ENCODE measurements at regions not wholly inside any gene's neighbourhood (a gene's known extent, or its start where the extent isn't known, plus 50 kb on each side); places are given as distances from the start of the nearest gene placed in this dataset.

DNA sequence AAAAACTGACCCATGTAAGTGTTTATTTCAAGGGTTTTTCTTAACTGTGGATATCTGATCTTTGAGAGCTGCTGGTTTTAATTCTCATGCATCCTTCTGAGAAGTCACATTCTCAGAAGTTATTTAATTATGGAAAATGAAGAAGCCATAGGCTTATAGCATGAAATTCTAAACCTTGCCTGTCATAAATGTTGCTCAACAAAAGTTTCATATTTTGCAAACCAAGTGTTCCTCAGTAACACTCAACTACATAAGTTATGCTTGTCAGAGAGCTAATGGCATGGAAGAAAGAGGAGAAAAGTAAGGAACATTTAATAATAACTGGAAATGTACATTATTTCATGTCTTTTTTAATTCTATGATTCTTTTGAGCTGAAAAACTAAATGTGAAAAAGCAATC lies 78.6 kb upstream of the MPP7 start:
- Histone ChIP-seq H3K9me3 (no peaks in the 10 kb centered on the region), H3K27me3 (no peaks in the 10 kb centered on the region), H3K4me1 (peaks cover 0 to 10% (median 6%) of the 10 kb centered on the region in 4 donors), H3K36me3 (no peaks in the 10 kb centered on the region), H3K27ac (replicated peaks in 1 of 4) (peak overlapping the region in 1 of 4 donors; percentile 31), H3K4me3 (no peak overlapping the region)
- DNase-seq (ENCODE audit: extremely low spot score) = no peak
- intact Hi-C loops (cut with DNase I) = no loop called here
- TF ChIP-seq, protein P1, sequence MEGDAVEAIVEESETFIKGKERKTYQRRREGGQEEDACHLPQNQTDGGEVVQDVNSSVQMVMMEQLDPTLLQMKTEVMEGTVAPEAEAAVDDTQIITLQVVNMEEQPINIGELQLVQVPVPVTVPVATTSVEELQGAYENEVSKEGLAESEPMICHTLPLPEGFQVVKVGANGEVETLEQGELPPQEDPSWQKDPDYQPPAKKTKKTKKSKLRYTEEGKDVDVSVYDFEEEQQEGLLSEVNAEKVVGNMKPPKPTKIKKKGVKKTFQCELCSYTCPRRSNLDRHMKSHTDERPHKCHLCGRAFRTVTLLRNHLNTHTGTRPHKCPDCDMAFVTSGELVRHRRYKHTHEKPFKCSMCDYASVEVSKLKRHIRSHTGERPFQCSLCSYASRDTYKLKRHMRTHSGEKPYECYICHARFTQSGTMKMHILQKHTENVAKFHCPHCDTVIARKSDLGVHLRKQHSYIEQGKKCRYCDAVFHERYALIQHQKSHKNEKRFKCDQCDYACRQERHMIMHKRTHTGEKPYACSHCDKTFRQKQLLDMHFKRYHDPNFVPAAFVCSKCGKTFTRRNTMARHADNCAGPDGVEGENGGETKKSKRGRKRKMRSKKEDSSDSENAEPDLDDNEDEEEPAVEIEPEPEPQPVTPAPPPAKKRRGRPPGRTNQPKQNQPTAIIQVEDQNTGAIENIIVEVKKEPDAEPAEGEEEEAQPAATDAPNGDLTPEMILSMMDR (IDR thresholded peaks at IDR 0.05) = no peak
- TF ChIP-seq POLR2AphosphoS5 (IDR thresholded peaks at IDR 0.05) (no peak), EP300 (IDR thresholded peaks at IDR 0.05) (no peak), POLR2A (IDR thresholded peaks at IDR 0.05; ENCODE audit: low read depth) (no peak)

DNA sequence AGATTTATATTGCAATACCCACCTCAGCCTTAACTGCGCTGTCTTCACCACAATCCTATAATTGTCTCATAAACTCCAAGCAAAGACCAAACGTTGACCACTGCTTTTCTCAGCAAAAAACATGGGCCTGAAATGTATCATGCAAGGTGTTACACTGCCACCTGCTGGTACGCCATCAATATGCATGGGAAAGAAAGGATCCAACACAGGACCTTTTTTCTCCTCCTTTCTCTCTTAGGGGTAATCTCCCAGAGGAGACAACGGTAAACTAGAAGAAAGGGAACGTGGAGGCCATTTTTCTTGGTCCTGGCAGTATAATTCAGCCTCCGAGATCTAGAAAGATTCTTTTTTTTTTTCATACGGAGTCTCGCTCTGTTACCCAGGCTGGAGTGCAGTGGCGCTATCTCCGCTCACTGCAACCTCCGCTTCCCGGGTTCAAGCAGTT lies 79.1 kb upstream of the MPP7 start:
- H3K27ac ChIP-seq (replicated peaks in 1 of 4) = peak overlapping the region in 1 of 4 donors; percentile 31
- H3K9me3 ChIP-seq = no peaks in the 10 kb centered on the region
- intact Hi-C loops (cut with DNase I) = loop anchor here (2.0 kb wide), 2 partner anchors 79 to 131 kb away; partner anchors contain the start of gene MPP7
- peak; percentile 96 for DNase-seq (ENCODE audit: extremely low spot score)
- 39% methylated on average over 12 of the region's 12 CpGs for WGBS
- TF ChIP-seq POLR2A (IDR thresholded peaks at IDR 0.05; ENCODE audit: low read depth) (no peak), POLR2AphosphoS5 (IDR thresholded peaks at IDR 0.05) (peak; percentile 56 to 59)
- TF ChIP-seq, protein P1 (IDR thresholded peaks at IDR 0.05) = peak; percentile 93 to 98 (median 97)
- no peak overlapping the region for H3K4me3 ChIP-seq
- no peaks in the 10 kb centered on the region for H3K36me3 ChIP-seq
- no peaks in the 10 kb centered on the region for H3K27me3 ChIP-seq
- peaks cover 0 to 10% (median 6%) of the 10 kb centered on the region in 4 donors for H3K4me1 ChIP-seq

DNA sequence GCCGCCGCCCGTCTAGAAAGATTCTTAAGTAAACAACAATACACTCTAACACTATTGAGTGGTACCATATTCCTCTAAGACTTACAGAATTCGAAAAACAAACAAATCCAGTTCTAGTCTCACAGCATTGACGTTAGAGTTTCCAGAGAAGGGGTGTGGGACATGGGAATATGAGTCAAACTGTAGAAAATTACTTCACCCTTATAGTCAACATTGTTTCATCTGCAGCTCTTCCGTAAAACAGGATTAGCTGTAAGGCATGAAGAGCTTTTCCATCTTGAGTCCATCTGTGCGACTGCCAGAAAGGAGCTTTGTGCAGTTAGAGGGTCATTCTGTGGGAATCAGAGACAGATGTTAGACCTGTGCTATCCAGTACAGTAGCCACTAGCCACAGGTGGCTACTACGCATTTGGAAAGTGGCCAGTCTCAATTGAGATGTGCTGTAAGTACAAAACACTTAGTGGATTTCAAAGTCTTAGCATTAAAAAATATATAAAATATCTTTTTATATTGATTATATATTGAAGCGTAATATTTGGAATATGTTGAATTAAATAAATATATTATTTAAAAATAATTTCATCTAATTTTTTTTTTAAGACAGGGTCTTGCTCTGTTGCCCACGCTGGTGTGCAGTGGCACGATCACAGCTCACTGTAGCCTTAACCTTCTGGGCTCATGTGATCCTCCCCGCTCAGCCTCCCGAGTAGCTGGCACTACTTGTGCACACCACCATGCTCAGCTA lies 79.8 kb upstream of the MPP7 start:
- Histone ChIP-seq H3K4me3 (no peak overlapping the region), H3K9me3 (no peaks in the 10 kb centered on the region), H3K27ac (replicated peaks in 1 of 4) (no peak overlapping the region), H3K4me1 (peaks cover 0 to 10% (median 6%) of the 10 kb centered on the region in 4 donors), H3K27me3 (no peaks in the 10 kb centered on the region), H3K36me3 (no peaks in the 10 kb centered on the region)
- no peak for DNase-seq (ENCODE audit: extremely low spot score)
- TF ChIP-seq, protein P1 (IDR thresholded peaks at IDR 0.05) = no peak
- TF ChIP-seq POLR2AphosphoS5 (IDR thresholded peaks at IDR 0.05) (no peak), POLR2A (IDR thresholded peaks at IDR 0.05; ENCODE audit: low read depth) (no peak), EP300 (IDR thresholded peaks at IDR 0.05) (no peak)
- whole genome bisulfite sequencing = 65% methylated on average over 13 of the region's 13 CpGs
- intact Hi-C loops (cut with DNase I) = loop anchor here (2.0 kb wide), 2 partner anchors 80 to 132 kb away; partner anchors contain the start of gene MPP7

DNA sequence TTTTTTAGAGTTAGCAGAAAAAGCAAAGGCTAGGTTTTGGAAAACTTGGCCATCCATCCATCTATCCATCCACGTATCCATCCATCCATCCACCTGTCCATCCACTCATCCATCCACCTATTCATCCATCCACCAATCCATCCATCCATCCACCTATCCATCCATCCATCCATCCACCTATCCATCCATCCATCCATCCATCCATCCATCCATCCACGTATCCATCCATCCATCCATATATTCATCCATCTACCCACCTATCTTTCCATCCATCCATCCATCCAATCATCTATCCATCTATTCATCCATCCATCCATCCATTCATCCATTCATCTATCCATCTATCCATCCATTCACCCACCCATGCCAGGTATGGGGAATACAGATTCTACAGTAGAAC lies 81.7 kb upstream of the MPP7 start:
- 96% methylated on average over 2 of the region's 2 CpGs for WGBS
- intact Hi-C loops (cut with DNase I) = no loop called here

More for the DNA sequence above, 81.7 kb upstream of the MPP7 start:
- no peak overlapping the region for H3K27ac ChIP-seq (replicated peaks in 1 of 4)
- no peaks in the 10 kb centered on the region for H3K36me3 ChIP-seq
- H3K27me3 ChIP-seq = no peaks in the 10 kb centered on the region
- TF ChIP-seq POLR2AphosphoS5 (IDR thresholded peaks at IDR 0.05) = no peak
- TF ChIP-seq EP300 (IDR thresholded peaks at IDR 0.05) = no peak
- TF ChIP-seq, protein P1 (IDR thresholded peaks at IDR 0.05) = no peak
- TF ChIP-seq POLR2A (IDR thresholded peaks at IDR 0.05; ENCODE audit: low read depth) = no peak
- no peaks in the 10 kb centered on the region for H3K9me3 ChIP-seq
- H3K4me1 ChIP-seq = peaks cover 0 to 10% (median 6%) of the 10 kb centered on the region in 4 donors
- no peak overlapping the region for H3K4me3 ChIP-seq
- DNase-seq (ENCODE audit: extremely low spot score) = no peak
